ENCODE measurements at regions not wholly inside any gene's neighbourhood (a gene's known extent, or its start where the extent isn't known, plus 50 kb on each side); places are given as distances from the start of the nearest gene placed in this dataset.

- Histone ChIP-seq H2BK12ac (ENCODE audit: low read depth, low read length) (no peak overlapping the region), H3K23me2 (ENCODE audit: low read depth, low read length) (no peaks in the 10 kb centered on the region), H3K4me2 (ENCODE audit: insufficient read depth in 1 of 2, low read depth in 2 of 2, low read length in 2 of 2) (no peak overlapping the region), H3K18ac (ENCODE audit: extremely low read depth, low read length) (no peak overlapping the region), H3K56ac (replicated peaks; ENCODE audit: insufficient read length, low read depth, low read length) (no peak overlapping the region), H4K20me1 (replicated peaks in 1 of 2; ENCODE audit: control insufficient read depth in 1 of 2, insufficient read depth in 2 of 2, low read length in 2 of 2) (no peaks in the 10 kb centered on the region), H3K4ac (replicated peaks; ENCODE audit: insufficient read length, low read depth, low read length) (no peak overlapping the region), H4K8ac (ENCODE audit: extremely low read depth, insufficient read depth, low read length) (no peak overlapping the region), H3K79me1 (ENCODE audit: low read depth, low read length) (no peaks in the 10 kb centered on the region), H2BK15ac (ENCODE audit: low read length) (no peak overlapping the region), H2AFZ (ENCODE audit: low read length) (no peak overlapping the region), H3K23ac (ENCODE audit: insufficient read length) (no peak overlapping the region), H3K9me3 (ENCODE audit: insufficient read depth in 2 of 2, low read depth in 1 of 2, low read length in 1 of 2) (peaks cover 9 to 10% of the 10 kb centered on the region in 2 experiments; a peak in 3 of 4 replicates), H2AK5ac (ENCODE audit: low read depth, low read length) (no peak overlapping the region), H4K91ac (replicated peaks; ENCODE audit: insufficient read length, low read length) (no peak overlapping the region), H3K27ac (ENCODE audit: low read depth, low read length) (no peak overlapping the region), H2BK20ac (ENCODE audit: low read length) (no peak overlapping the region), H3K14ac (ENCODE audit: insufficient read length) (no peak overlapping the region), H3K4me1 (replicated peaks in 1 of 4; ENCODE audit: control insufficient read depth in 3 of 4, insufficient read depth in 4 of 4, low read length in 3 of 4) (no peaks in the 10 kb centered on the region), H4K5ac (ENCODE audit: insufficient read length, low read depth, low read length) (no peak overlapping the region), H3K79me2 (ENCODE audit: control insufficient read depth in 1 of 2, insufficient read depth in 2 of 2, low read length in 2 of 2) (no peaks in the 10 kb centered on the region), H3K4me3 (ENCODE audit: extremely low read depth in 1 of 4, insufficient read depth in 2 of 4, low read depth in 3 of 4, low read length in 4 of 4) (no peak overlapping the region), H3K9ac (replicated peaks in 1 of 4; ENCODE audit: extremely low read depth in 1 of 4, low read depth in 3 of 4, low read length in 3 of 4) (no peak overlapping the region), H3K27me3 (replicated peaks in 1 of 4; ENCODE audit: control insufficient read depth in 3 of 4, extremely low read depth in 1 of 4, insufficient read depth in 3 of 4, low read length in 3 of 4) (no peaks in the 10 kb centered on the region), H2BK5ac (ENCODE audit: low read depth, low read length) (no peak overlapping the region), H3K36me3 (ENCODE audit: control insufficient read depth in 2 of 4, insufficient read depth in 4 of 4, low read length in 3 of 4) (no peaks in the 10 kb centered on the region; a peak in 1 of 8 replicates), H2BK120ac (replicated peaks; ENCODE audit: low read depth, low read length) (no peak overlapping the region)
- DNase-seq (ENCODE audit: low read depth in 1 of 2, low spot score in 2 of 2): no peak
- CTCF ChIA-PET (ENCODE audit: partially characterized antibody): interaction anchor here (2.1 kb wide), 1 partner anchor 10 kb away, joined by 6 read pairs; no protein-coding TSS in a partner anchor
- FAIRE-seq: no peak
- 100% methylated on average over 1 of the region's 1 CpG; no CpG with 5 or more reads in 1 of the 2 experiments for whole genome bisulfite sequencing, 2 experiments (ENCODE audit: extremely low coverage in 1 of 2, insufficient coverage in 1 of 2, insufficient read length in 1 of 2, insufficient replicate concordance in 2 of 2, low coverage in 1 of 2, low lambda C conversion rate in 2 of 2, missing lambda C conversion rate in 1 of 2)
- POLR2A ChIA-PET (ENCODE audit: partially characterized antibody): no interaction called here
- TF ChIP-seq CHD7 (IDR thresholded peaks at IDR 0.05; ENCODE audit: insufficient replicate concordance, low read length): no peak
Observed at GRCh38 chr3:187490366-187490765, 122.2 kb downstream of the RTP4 start.

Measured in H1 (cell line).